Activated CD4-positive, alpha-beta T cell treated with anti-CD3 and anti-CD28 coated beads, Interleukin-2, Interleukin-6, amounts not matched to agents 100 ng/mL and 50 ng/mL, durations not matched to agents 16 hours and 8 hours (primary cell): ENCODE measurements at regions not wholly inside any gene's neighbourhood (a gene's known extent, or its start where the extent isn't known, plus 50 kb on each side); places are given as distances from the start of the nearest gene placed in this dataset.

Source experiments
- DNase-seq: peaks from one replicate; pipeline ENCODE4 v3.0.0-alpha.2; 2020

DNA sequence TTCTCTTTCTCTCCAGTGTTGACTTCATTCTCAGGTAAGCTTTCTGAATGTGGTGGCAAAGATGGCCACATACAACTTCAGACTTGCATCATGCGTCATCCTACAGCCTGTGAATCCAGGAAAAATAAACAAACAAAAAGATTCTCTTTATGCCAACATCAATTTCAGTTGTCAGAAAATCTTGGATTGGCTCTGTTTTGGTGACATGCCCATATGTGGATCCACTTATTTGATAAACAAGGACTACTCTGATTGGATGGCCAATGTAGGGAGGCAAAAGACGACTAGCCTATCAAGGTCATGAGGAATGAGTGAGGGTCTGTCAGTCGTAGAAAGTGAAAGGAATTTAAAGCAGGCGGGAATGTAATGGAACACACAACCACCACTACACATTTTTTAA is 866.6 kb downstream of the USP25 start:
- DNase-seq = no peak

DNA sequence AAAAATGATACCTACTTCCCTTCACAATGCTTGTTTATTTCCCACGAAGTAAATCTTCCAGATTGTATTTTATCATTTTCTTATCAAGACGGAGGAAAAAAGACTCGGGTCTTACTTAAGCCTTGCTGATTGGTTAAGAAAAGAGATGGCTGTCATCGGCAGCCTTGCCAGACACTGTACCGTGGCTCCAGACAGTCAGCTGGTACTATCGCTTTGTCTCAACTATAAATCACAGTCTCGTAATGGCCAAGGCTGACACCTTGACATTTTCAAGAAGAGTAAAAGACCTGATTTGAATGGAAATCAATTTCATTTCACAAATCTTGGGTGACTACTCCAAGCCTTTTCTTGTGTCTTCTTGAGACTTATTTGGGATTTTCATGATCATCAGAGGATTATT is 868.0 kb downstream of the USP25 start:
- DNase-seq = no peak

DNA sequence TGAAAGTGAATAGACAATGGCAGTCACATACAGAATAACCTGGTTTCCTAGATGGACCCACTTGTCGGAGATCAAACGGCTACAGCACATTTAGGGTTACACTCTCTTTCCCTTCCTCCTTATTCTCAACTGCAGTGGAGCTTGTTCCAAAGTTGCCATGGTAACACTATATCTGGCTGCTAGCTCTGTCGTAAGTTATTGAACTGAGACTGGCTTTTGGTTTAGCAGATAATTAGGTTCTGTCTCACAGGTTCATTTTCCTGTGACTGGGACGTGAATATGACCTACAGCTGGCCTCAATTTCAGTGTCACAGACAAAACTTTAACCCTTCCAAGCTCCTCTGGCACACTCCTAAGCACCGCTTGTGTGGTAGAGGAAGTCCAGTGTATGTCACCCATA is 875.8 kb downstream of the USP25 start:
- no peak for DNase-seq

DNA sequence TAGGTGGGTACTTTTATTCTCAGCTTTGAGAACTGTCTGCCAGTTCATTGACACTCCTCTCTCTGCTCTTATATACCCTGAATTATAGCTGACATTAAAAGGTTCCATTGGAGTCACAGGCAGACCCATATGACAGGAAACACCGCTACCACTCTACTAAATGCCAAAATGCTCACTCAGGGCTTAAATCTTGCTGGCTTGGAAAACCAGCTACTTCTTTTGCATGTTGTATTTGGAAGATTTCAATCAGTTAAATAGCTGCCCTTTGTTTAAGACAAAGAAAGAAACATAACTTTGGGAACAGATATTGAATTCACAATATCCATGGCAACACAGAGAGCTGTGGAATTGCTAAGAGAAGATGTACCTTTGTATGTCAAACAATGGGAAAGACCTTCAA is 876.5 kb downstream of the USP25 start:
- DNase-seq = no peak

DNA sequence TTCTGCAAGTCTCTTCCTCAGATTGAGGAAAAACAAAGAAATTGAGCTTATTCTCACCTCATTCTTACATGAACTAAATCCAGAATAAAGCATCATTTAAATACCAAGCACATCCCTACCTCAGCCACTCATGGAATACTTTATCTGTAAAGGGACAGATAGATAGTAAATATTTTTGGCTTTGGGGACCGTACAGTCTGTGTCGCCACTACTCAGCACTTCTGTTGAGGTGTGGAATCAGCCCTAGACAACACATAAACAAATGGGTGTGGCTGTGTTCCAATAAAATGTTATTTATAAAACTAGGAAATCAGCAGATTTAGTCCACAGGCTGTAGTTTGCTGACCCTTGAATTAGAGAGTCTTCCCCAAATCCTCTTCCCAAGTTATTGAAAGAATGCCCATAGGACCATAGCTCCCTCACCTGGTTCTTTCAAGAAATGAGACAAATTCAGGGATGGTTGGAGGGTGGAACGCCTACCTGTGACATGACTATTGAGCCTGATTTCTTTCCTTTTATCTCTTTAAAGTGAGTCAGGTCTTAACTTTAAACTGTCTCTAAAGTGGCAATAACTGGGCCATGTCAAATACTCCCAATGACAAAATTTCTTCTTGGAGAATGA is 878.5 kb downstream of the USP25 start:
- no peak for DNase-seq

DNA sequence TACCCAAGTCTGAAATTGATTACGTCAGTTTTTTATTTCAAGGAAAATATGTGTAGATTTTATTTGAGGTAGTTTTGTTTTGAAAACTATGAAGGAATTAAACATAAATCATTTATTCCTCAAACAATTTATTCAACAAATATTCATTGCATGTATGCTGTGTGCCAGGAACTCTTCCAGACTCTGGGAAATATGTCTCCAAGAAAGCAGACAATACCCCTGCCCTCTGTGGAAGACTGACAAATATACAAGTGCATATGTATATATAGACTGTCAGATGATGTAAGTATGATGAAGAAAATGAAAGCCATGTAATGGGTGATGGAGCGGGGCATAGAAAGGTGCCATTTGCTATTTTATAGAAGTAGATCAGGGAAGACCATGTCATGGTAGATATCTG is 889.5 kb downstream of the USP25 start:
- no peak for DNase-seq

DNA sequence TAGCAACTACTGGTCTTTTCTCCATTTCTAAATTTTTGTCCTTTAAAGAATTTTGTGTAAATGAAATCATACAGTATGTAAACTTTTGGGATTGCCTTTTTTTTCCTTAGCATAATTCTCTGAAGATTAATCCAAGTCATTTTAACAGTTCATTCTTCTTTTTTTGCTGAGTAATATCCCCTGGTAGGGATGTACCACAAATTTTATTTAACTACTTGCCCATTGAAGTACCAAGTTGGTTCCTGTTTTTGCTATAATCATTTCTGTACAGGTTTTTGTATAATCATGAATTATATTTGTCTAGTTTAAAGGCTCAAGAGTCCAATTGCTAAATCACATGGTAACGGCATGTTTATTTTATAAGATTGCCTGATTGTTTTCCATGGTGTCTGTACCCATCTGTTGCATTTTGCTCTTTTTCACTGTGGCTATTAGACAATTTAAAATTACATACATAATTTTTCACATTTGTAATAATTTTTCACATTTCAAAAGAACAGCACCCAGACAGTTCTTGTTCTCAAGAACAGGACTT is 891.1 kb downstream of the USP25 start:
- no peak for DNase-seq

DNA sequence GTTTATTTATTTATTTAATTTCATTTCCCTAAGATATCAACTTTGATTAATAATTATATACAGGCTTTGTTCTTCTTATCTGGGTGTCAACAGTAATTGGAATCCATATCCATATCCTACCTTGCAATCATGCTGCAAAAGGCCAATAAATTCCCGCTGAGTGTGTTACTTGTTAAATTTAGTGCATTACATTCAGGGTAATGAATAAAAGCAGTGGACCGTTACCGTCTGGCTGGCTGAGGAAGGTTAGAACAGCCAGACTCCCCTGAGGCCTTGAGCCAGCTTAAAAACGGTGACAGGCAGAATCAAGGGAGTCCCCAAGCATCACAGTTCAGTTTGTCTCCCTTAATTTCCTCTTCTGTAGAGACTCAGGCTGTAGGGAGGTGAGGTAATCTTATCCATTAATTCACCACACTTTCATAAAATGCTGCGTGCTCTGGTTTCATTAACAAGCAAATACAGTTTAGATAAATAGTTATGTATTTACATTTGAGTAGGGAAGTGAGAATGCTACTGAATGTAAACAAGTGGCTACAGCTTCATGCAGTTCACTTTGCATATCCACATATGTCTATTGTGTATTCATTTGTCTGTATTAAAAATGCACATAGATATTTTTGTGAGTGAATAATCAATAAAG is 888.2 kb upstream of the CXADR start:
- no peak for DNase-seq

DNA sequence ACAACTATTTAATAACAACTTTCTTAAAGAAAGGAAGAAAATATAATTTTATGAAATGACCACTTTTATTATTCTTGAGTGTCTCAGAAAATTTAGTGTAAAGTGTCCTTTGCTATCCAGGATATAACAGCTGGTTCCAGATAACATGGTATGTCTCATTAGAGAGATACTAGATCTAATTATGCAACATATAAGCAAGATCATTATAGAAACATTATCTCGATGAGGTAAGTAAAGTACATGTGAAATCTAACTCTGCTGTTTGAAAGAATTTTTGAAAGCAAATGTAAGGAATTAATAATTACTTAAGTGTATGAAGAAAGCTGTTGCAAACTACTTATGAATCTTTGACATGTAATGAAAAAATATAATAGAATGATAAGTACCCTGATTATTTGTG is 887.4 kb upstream of the CXADR start:
- DNase-seq = no peak

DNA sequence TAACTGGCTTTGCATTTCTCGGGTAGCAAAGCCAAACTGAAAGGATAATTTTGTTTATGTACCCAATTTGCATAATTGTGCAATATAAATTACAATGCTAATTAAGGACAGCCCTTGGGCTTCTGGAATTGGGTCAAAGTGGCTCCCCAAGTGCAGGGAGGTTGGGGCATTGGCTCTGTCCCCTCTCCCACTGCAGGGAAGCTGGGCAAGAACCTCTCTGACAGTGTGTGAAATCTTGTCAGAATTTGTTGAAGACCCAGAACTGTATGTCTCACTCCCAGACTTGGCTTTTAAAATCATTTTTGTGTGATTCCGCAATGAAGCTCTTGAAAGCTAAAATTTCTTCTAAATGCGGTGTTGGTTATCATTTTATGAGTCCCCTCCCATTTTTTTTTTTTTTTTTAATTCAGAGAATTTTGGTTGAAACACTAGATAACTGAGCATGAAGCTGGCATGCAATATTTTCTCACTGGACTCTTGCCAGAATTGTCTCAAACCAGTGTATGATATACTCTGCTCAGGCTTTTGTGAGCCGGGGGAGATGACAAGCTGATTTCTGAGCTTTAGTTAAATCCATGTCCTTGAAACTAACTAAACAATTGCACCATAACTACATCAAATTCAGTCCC is 878.9 kb upstream of the CXADR start:
- DNase-seq = no peak

DNA sequence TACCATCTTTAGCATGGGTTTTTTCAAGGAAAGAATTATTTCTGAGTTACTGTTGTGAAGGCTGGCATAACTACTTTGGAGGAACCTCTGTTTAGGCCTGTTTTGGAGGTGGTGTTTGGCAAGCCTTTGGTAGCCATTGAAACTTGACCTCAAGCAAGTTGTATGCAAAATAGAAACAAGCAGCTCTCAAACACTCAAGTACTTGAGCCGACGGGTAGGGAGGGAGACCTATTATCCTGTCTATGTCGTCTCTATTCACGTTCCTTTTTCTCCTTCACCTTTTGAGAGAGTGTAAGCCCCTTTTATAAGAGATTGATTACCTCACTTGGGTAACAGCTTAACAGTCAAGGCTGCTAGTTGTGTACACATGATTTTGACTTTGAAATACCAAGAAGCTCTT is 878.3 kb upstream of the CXADR start:
- DNase-seq = no peak

DNA sequence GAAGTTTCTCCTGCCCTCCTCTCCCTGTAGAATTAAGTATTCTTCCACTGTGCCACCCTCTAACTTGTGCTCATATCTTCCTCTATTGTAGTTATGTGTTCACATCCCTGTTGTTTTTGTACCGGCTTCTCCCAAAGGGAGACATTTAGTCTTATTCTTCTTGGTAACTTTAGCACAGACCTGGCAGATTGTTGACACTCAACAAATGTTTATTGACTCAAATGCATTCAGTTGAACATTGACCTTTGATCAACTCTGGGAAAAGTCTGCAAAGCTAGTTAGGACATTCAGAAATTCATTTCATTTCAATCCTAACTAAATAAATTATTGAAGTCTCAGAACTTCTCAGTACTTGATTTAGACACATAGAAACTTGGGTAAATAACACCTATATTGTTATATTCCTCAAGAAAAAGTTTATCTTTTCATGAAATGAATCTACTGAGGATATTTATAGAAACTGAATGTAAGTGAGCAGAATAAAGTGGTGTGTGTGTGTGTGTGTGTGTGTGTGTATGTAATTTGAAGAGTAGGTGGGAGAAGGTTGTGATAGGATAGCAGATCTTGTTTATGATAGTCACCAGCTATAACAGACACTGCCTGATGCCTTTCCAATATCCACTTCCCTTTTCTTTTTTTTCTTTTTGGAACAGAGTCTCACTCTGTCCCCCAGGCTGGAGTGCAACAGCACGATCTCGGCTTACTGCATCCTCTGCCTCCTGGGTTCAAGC is 872.4 kb upstream of the CXADR start:
- no peak for DNase-seq

DNA sequence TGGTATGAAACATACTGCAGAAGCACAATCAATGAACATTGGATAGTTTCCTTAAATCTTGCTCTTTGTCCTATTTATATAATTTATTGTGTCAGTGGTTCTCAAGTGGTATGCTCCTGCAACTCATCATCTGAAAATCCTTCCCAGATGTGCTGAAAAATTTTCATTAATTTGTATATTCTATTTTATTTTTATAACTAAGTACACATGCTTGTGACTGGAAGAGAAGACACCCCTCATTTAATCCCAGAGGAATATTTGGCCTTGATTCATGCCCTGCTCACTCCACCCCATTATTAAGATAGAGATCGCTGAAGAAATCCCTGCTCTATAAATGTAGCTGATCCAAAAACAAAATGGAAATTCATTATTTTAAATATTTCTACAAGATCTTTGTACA is 870.5 kb upstream of the CXADR start:
- no peak for DNase-seq

DNA sequence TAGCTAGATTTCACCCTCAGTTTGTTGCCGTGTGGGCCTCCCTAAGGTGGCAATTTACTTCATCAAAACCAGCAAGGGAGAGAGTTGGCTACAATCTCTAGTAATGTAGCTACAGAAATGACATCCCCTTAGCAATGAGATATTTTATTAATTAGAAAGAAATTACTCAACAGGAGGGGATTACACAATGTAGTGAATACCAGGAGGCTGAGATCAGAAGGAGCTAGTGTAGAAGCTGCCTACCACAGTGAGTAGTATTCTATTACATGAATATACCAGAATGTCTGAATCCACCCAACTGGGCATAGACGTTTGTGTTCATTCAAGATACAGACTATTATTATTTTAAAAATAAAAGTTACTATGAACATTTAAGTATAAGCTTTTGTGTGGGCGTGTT is 868.2 kb upstream of the CXADR start:
- no peak for DNase-seq

DNA sequence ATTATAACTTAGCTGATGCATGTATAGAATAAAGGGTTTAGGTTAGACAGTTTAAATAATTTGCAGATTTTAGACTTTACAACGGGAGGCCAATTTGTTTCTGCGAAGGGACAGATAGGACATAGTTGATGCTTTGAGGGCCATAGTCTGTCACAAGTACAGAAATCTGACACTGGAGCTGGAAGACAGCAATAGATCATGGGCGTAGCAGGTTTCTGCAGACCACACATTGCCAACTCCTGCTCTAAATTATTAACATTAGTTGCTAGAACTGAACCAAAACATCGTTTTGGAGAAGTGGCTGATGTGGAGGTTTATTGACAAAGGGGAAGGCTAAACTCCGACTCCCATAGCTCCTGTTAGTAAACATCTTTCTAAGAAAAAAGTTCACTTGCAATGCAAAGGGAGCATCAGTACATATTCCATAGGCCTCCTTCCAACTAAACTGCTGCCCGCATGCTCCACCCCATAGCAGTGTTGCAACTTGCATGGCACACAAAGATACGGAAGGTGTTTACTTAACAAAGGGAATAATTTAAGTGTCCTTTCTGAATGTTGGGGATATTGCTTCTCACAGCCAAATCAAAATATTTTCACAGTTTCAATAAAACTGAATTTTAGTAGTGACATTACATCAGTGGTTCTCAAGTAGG is 862.0 kb upstream of the CXADR start:
- no peak for DNase-seq

DNA sequence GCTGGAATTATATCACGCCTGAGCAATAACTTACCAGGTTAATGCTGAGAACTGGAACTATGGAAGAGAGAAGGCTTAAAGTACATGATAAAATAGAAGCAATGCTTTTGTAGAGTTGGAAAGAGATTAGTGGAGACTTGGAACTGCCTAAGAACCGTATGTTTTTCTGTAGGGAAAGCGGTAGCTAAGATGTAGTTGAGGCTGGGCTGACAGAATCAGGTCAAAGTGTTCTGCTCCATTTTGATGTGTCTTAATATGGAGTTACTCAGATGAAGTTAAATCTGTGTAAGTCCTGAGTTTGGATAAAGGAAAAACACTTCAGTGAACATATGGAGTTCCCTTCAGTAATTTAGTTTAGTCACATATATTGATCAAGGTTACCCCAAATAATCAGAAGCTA is 860.9 kb upstream of the CXADR start:
- DNase-seq = no peak

DNA sequence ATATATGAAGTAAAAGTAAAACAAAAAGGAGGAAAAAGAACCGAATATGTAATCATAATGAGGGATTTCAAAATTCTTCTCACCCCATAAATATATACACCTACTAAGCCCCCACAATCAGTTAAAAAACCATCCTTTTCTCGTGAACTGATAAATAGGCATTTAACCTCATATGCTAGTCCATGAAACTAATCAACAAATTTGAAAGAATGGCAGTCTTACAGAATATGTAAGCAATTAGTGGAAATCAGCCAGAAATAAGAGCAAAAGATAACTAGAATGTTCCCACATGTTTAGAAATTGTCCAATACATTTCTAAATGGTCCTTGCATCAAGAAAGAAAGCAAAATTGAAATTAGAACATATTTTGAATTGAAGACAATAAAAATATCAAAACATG is 849.4 kb upstream of the CXADR start:
- DNase-seq = no peak

DNA sequence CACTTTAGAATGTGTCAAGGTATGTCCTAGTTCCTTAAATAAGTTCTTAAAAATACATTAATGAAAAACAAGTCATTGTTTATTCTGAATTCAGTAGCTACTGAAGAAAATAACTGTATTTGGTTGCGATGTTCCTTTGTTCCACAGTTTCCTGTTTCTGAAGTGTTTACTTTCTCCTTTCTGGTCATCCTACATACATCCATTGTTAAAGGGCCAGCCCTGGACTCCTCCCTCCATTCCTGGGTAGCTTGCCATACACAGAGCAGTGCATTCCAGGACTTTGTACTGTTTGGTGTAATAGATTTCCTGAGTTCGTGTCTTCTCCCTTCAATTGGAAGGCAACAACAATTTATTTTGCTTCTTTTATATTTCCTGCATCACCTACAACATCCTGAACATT is 845.4 kb upstream of the CXADR start:
- DNase-seq = no peak

DNA sequence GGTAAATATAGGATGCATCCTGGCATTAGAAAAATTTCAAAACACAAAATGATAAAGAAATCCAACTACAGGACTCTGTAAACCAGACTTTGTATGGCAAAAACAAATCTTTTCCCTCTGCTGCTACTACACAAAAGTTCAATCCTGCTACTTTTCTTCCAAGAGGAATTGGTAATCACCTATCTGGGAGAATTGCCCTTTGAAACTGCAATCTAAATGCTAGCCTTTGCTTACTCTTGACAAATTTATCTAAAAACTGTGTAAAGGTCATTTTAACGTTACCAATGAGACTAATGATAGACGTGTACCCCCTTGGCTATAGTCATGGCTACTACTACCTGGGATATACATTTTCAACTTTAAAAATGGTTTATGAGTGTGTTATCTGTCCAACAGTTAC is 837.9 kb upstream of the CXADR start:
- no peak for DNase-seq

DNA sequence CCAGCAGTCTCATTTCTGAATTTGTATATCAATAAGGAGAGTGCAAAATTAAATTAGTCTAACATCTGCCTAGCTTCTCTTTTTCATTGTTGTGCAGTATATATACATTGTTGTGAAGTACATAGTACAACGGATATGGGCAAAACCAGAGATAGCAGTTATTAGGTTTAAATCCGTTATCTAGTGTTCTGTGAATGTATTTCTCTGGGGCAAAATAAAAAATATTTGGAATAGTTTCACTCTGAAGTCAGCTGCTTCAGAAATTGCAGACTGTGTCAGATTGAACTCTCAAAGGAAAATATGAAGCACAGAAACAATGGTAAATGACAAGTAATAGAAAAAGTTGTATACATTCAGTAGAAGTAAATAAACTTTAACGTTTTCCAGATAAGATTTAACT is 836.5 kb upstream of the CXADR start:
- DNase-seq = no peak

DNA sequence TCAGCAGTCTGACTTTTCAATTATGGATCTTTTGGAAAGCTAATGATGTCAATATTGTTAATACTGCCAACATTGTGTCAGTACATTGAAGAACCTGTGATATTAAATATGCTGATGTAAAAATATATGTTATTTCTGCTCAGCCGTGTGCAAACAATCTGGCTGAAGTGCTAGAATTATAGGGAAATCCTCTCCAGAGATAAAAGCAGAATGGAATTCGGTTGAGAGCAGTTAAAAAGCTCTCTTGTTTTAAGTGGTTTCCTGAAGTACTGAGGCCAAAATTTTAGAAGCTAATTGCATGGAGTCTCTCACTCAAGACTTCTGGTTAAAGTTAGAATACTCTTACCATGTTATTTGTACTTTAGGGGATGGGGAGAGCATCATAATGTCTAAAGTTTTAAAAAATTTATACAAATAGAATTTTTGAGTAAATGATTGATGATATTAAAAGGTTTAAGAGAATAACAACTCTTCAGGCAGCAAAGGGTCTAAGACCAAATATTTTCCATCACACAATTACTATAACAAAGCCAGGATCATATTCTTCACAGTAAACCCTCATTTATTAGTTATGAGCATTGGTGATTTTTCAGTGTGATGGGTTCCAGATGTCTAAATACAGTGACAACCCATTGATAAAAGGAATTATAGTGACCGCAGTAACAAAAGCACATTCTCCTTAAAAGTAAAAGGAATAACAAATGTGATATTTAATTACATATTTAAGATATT is 834.2 kb upstream of the CXADR start:
- no peak for DNase-seq

DNA sequence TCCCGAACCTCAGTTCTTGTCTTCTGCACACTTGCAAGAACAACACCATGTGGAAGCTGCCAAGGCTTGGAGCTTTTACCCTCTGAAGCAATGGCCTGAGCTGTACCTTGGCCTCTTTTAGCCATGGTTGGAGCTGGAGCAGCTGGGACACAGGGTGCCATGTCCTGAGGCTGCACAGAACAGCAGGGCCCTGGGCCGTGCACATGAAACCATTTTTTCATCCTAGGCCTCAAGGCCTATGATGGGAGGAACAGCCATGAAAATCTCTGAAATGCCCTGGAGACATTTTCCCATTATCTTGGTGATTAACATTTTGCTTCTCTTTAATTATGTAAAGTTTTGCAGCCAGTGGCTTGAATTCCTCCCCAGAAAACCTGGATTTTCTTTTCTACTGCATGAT is 817.8 kb upstream of the CXADR start:
- no peak for DNase-seq

DNA sequence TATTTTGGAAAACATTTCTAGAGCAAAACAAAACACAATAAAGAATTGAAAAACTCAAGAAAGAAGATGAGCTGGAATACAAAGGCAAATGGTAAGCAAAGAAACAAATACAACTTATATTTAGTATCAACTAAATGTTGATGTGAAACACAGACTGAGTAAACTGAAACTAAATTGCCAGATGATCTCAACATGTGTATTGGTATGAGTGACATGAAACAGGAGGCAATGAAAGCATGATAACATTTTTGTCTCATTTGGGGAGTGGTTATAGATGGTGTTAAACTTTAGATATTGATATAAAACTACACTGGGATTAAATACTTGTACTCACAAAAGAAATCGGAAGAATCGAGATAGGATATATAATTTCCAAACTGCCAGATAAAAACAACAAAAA is 805.6 kb upstream of the CXADR start:
- DNase-seq = no peak
